HG03103 (cell line): ENCODE measurements at regions not wholly inside any gene's neighbourhood (a gene's known extent, or its start where the extent isn't known, plus 50 kb on each side); places are given as distances from the start of the nearest gene placed in this dataset.
"Not testable (repeated sequence)": the region's sequence is repeated elsewhere in the genome, so short reads cannot be mapped to it uniquely, and the experiment has no call there.

Experiments used
- ATAC-seq: cut with Tn5 transposase; IDR thresholded peaks from one replicate; pipeline ENCODE4 v1.9.1; 2021; ENCODE audit warnings: low read depth; ENCODE audit not compliant: unreplicated experiment

GRCh38 chrX:40530509-40530908 is 50.3 kb upstream of the ATP6AP2 start:
- ATAC-seq, result no peak

- ATAC-seq, result no peak
Measured at GRCh38 chrX:40527543-40527942, 53.2 kb upstream of the ATP6AP2 start.

- ATAC-seq, result no peak
Measured at GRCh38 chrX:40526412-40526811, 54.4 kb upstream of the ATP6AP2 start.

GRCh38 chrX:40525901-40526300 is 54.9 kb upstream of the ATP6AP2 start:
- not testable (repeated sequence) for ATAC-seq

GRCh38 chrX:40524423-40524822 is 56.3 kb upstream of the ATP6AP2 start:
- no peak for ATAC-seq

GRCh38 chrX:40523852-40524251 is 56.9 kb upstream of the ATP6AP2 start:
- ATAC-seq, result no peak

- ATAC-seq, result no peak
Measured at GRCh38 chrX:40521868-40522450, 58.8 kb upstream of the ATP6AP2 start.

- no peak for ATAC-seq
Measured at GRCh38 chrX:40514376-40514775, 66.4 kb upstream of the ATP6AP2 start.

GRCh38 chrX:40513835-40514234 is 66.9 kb upstream of the ATP6AP2 start:
- no peak for ATAC-seq

- no peak for ATAC-seq
Measured at GRCh38 chrX:40513012-40513411, 67.8 kb upstream of the ATP6AP2 start.

GRCh38 chrX:40511258-40511657 is 69.5 kb upstream of the ATP6AP2 start:
- no peak for ATAC-seq

GRCh38 chrX:40508560-40508959 is 72.2 kb upstream of the ATP6AP2 start:
- ATAC-seq, result no peak

- ATAC-seq, result no peak
Measured at GRCh38 chrX:40506201-40506985, 74.4 kb upstream of the ATP6AP2 start.

- ATAC-seq, result no peak
Measured at GRCh38 chrX:40504801-40505605, 75.8 kb upstream of the ATP6AP2 start.

GRCh38 chrX:40503094-40503493 is 77.7 kb upstream of the ATP6AP2 start:
- ATAC-seq, result no peak

- ATAC-seq, result no peak
Measured at GRCh38 chrX:40502688-40503087, 78.1 kb upstream of the ATP6AP2 start.

GRCh38 chrX:40501164-40501855 is 79.5 kb upstream of the ATP6AP2 start:
- no peak for ATAC-seq

GRCh38 chrX:40496728-40497127 is 84.0 kb upstream of the ATP6AP2 start:
- ATAC-seq, result no peak

- ATAC-seq, result no peak
Measured at GRCh38 chrX:40495659-40496058, 85.1 kb upstream of the ATP6AP2 start.

GRCh38 chrX:40494005-40494404 is 86.8 kb upstream of the ATP6AP2 start:
- no peak for ATAC-seq

- no peak for ATAC-seq
Measured at GRCh38 chrX:40488296-40488695, 92.5 kb upstream of the ATP6AP2 start.
